NCI-H524 treated with DMSO at 0.1 percent for 48 hours (cell line): ENCODE measurements at regions not wholly inside any gene's neighbourhood (a gene's known extent, or its start where the extent isn't known, plus 50 kb on each side); places are given as distances from the start of the nearest gene placed in this dataset.

Experiments
- DNase-seq: peaks from one replicate; lab custom pipeline; 2025; lab: John Stamatoyannopoulos, UW

- DNase-seq, result peak; percentile 19
These were observed 125.3 kb upstream of the STMND1 start for GRCh38 chr6:16976385-16977183.

DNA sequence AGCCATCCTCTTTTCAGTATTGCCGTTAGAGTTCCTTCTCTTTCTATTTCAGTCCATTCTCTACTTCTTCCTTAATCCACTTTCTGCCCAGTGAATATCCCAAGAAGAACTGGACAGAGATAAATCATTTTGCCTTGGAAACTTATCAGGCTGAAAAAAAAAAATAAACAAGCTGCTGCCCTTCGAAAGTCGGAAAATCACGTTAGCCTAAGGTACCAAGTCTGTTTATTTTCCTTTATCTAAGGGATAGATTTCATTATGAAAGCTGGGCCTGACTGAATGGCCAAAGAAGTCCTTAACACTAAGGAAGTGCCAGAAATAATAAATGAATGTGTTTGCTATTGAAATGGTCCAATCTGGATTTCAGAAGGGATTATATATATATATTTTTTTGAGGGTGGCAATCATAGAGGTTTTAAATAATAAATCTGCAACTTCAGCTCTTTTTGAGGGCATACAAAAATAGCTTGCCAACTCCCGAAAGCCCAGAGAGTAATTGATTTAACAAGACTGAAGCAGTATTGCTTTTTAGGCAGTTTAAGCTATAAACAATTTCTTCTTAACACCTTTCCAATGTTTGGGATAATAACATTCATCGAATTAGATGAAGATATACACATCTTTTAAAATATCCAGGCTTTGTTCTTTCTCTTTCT lies 127.0 kb upstream of the STMND1 start:
- no peak for DNase-seq

GRCh38 chr6:16974387-16974673 lies 127.5 kb upstream of the STMND1 start:
- DNase-seq, result no peak

GRCh38 chr6:16973545-16974386 lies 128.1 kb upstream of the STMND1 start:
- DNase-seq, result no peak

- DNase-seq, result no peak
These were observed 128.8 kb upstream of the STMND1 start for GRCh38 chr6:16973051-16973450.

DNA sequence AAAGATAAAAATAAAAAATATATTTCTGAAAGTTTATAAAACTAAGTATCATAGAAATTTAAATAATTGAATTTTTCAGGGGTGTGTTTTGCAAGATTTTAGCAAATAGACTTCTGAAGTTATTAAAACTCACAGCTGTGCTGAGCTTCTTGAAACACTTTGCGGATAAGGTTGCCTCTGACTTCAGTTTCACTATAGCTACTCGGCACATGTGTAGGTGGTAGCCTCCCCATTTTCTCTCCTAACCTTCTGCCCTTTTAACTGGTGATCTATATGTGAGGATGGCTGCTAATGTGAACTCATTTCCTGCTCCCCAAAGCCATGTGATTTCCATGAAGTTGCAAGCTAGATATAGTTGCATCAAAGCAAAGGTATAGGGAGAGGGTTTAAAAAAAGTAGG lies 129.3 kb upstream of the STMND1 start:
- DNase-seq, result no peak

DNA sequence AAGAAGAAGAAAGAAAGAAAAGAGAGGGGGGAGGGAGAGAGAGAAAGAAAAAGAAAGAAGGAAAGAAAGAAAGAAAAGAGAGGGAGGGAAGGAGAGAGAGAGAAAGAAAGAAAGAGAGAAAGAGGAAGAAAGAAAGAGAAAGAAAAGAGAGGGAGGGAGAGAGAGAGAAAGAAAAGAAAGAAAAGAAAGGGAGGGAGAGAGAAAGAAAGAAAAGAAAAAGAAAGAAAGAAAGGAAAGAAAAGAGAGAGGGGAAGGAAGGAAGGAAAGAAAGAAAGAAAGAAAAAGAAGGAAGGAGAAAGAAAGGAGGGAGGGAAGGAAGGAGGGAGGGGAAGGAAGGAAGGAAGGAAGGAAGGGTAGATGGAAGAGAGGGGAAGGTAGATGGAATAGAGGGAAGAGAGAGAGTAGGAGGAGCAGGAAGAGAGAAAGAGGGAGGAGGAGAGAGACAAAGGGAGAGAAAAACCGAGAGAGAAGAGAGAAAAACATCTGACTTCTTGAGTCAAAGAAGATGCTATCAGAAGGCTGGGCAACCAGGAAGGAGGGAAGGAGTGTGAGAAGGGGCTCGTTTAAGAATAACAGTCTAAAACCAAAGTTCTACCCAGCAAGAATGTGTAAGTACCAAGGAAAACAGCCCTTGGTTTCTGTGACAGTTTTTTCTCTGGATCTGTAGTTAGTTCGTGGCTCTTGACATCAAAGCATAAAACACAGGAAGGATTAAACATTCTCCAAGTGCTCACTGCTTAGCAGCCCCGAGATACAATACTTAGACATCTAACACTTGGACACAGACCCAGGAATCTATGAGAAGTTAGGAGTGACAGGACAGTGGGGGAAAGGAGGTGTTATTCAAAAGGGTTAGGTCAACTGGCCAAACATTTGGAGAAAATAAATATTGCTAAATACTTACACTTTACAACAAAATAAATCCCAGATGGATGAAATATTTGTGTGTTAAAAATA lies 131.9 kb upstream of the STMND1 start:
- no peak for DNase-seq

DNA sequence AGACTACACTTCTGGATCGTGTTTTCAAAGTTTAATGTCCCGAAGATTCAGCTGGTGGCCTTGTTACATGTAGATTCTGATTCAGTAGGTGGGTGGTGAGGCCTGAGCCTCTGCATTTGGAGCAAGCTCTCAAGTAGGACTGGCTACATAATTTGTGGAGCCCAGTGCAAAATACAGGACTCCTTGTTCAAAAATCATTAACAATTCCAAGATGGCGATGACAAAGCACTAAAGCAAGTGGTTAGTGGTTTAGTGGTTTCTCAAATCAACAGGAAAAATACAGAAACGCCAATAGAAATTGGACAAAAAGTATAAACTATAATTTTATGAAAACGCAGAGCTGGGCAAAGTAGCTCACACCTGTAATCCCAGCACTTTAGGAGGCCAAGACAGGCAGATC lies 133.7 kb upstream of the STMND1 start:
- DNase-seq, result no peak

DNA sequence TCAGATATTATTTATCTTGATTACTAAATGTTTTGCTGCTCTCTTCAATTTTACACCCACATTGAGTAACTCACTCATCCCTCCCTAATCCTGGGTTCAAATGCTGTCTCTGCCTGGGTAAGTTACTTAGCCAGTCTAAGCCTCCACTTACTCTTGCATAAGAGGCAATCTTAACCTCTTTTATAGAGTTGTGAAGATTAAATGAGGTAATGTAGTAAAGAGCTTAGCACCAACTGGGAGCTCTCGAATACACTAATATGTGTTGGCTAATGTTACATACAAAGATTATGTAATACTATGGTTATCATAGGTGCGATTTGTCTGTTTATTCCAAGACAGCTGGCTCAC lies 134.4 kb upstream of the STMND1 start:
- peak; percentile 29 for DNase-seq

- DNase-seq, result no peak
These were observed 134.9 kb upstream of the STMND1 start for GRCh38 chr6:16966791-16967469.

DNA sequence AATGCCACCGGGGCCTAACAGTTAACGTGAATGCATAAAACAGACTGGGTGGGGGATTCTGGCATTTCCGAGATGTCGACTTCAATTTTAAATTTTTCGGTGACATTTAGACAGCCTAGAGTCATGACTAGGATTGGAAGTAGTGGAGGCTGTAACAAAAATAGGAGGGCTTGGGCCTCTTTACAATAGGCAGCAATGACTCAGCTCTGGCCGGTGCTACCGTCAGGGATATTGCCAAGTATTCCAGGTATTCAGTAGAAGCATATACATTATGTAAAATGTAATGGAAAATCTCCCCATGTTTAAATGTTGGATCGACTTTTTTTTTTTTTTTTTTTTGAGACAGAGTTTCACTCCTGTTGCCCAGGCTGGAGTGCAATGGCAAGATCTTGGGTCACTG lies 136.2 kb upstream of the STMND1 start:
- no peak for DNase-seq

DNA sequence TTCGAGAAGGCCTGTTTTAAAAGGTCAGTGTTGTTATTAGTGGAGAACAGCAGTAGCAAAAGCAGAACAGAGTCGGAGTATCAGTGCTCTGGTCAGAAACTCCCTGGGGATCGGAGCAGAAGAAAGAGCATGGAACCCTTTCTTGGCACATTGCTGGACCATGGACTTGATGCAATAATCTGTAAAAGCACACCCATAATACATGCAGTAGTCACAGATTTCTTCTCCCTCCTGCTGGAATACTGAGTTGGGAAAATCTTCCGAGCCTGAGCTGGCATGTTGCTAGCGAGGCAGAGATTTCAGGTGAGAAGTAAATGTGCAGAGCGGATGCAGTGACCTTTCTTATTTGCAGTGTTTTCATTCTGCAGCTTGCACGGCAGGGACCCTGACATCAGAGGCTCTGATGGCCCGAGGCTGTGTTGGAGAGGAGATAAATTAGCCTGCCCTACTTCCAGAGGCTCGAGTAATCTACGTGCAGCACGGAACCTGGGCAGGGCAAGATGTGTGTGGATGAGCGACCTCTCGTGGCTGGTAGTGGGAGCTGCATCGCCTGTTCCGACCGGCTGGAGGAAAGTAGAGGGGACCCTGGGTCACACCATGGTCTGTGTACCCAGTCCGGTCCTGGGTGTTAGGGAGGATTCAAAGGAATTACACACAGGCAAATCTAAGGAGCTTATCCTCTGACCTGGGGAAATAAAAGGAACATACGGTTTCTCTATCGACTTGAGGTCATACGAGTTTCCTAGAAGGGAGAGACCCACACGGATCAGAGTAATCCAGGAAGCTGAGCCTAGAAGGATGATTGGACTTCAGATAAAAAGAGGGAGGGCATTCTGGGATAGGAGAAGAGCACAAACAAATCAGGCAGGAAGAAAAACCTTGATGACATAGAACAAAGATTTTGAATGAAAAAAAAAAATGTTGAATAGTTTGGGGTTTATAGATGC lies 137.0 kb upstream of the STMND1 start:
- no peak for DNase-seq

DNA sequence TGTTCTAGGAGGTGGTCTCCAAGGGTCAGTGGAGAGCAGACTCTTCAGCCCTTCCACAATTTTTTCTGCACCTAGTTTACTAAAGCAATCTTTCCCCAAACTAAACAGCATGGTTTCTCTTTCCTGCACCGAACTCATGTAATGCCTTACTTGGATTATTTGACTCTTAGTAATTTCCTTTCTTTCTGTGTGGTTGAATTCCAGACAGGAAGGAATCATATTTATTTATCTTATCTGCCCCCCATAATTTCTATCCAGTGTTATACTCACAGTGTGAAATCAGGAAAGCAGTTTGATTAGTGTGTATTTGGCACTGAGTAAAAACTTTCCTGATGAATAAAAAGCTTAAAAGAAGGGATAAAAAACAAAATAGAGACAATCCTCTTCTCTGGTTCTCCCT lies 140.3 kb upstream of the STMND1 start:
- no peak for DNase-seq

DNA sequence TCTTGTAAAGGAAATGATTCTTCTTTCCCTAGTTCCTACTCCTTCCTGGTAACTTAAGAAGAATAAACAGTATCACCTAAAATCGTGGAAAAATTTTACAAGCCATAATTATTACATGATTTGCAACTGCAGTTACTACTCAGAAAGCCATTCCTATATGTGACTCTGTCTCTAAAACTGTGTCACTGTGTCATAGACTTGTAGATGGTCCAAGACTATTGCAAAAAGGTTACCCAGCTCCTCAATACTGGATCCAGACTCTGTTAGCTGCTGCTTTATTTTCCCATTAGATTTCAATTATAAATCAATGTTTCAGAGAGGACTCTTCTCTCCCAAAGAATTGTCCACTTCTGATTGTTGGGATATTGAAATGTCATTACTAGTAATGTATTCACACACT lies 142.1 kb upstream of the STMND1 start:
- DNase-seq, result no peak

DNA sequence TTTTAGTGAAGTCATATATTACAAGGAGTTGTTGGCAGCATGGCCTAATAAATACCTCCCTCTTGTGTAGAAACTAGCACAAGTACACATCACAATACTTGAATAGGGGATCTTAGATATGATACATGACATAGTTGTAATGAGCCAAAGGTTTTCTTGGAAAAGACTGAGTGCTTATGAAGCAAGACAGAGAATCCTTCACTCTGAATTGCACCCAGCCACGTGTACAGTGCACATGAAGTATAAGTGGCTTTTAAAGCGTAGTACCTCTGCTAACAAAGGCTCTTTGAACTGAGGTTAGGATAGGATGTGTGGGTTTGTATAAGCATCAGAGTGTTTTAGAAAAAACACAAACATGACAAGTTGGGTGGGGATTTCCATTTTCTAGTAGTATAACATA lies 145.5 kb upstream of the STMND1 start:
- DNase-seq, result no peak

DNA sequence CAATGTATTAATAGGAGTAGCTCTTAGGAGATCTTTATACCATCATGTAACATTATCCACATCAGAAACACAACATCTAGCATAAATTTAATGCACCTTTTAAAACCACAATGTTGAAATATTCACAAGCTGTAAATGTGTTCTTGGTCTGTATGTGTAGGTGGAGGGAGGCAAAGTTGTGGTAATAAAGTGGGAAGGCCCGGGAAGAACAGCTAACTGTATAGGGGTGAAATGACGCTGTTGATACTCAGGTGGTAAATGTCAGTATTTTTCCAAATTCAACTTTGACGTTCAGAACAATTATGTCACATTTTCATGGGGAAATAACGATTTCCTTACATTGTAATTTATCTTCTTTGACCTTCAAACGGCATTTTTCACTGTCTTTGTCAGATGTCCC lies 146.0 kb upstream of the STMND1 start:
- no peak for DNase-seq

DNA sequence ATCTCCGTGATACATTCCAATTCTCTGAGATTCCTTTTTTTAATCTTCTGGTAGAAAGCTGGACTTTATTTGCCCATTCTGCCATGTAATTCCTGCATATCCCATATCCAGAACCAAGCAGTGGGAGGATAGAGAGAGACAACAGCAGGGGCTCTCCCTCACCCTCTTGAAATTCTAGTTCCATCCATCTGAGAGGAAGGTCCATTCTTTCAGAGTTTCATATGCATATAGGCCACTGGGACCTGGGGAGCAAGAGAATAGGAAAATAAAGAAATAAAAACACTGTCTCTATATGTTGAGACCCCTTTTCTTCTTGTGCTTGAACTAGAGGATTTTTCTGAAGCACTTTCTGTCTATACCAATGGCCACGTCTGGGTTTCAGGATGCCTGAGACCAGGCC lies 147.9 kb upstream of the STMND1 start:
- DNase-seq, result no peak

- DNase-seq, result no peak
These were observed 148.4 kb upstream of the STMND1 start for GRCh38 chr6:16953446-16953845.

- DNase-seq, result no peak
These were observed 150.9 kb upstream of the STMND1 start for GRCh38 chr6:16950825-16951495.

GRCh38 chr6:16950302-16950701 lies 151.5 kb upstream of the STMND1 start:
- no peak for DNase-seq
